Stimulated activated naive CD4-positive, alpha-beta T cell treated with Interleukin-2 at 50 U/mL for 16 hours (primary cell): ENCODE measurements at regions not wholly inside any gene's neighbourhood (a gene's known extent, or its start where the extent isn't known, plus 50 kb on each side); places are given as distances from the start of the nearest gene placed in this dataset.
"Not testable (repeated sequence)": the region's sequence is repeated elsewhere in the genome, so short reads cannot be mapped to it uniquely, and the experiment has no call there.

Experiments used
- DNase-seq: peaks from one replicate; lab custom pipeline; 2025; lab: John Stamatoyannopoulos, UW

DNA sequence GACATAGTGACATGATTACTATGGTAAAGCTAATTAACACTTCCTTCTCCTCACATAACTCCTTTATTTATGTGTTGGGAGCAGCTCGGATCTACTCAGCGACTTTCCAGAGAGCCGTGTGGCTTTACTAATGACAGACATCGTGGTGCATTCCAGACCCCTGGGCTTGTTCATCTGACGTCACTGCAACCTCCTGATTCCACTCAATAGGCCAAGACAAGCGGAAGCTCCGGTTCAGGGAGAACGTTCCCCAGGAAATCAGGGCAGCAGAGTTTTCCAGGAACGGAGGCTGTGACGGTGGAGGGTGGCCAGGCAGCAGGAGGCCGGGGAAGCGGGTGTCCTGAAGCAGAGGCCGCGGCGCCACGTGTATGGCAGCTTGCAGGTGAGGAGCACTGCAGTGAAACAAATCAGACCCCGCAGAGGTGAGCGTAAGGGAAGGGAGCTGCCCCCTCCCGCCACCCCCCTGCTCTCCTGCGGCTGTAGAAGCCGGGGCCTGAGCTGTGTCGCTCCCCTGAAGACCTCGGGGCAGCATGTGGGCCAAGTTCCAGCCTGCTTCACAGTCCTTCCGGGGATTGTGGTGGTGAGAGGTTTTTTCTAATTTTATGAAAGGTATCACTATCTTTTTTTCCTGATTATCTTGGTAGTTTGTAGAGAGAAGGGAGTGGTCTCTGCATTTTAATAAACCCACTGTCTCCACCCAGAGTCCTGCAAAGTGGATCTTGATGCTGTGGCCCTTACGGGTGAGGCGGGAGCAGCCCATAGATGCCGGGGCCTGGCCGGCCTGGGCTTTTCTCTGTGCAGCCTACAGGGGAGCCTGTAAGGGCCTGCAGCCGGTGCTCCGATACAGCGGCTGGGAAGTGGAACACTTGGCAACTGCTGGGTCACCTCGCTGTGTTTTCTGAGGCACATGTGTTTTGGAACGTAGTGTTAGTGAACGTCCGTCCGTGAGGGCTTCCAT lies 220.4 kb upstream of the IRX4 start:
- DNase-seq: no peak

DNA sequence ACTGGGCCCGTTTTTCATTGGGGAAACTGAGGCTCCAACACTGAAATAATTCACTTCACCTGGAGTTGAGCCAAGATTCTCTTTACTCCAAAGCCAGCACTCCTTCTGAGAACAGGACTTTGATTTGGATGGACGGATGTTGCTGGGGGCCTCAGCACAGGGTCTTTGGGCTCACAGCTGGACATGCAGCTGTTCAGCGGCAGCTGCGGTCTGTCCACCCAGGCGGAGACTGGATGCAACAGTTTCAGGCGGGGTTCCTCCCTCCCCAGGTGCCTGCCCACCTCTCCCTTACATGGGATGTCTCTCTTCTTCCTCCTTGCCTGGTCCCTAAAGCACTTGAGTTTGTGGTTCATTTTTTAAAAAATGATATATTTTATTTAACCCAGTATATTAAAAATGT lies 219.0 kb upstream of the IRX4 start:
- DNase-seq: no peak

DNA sequence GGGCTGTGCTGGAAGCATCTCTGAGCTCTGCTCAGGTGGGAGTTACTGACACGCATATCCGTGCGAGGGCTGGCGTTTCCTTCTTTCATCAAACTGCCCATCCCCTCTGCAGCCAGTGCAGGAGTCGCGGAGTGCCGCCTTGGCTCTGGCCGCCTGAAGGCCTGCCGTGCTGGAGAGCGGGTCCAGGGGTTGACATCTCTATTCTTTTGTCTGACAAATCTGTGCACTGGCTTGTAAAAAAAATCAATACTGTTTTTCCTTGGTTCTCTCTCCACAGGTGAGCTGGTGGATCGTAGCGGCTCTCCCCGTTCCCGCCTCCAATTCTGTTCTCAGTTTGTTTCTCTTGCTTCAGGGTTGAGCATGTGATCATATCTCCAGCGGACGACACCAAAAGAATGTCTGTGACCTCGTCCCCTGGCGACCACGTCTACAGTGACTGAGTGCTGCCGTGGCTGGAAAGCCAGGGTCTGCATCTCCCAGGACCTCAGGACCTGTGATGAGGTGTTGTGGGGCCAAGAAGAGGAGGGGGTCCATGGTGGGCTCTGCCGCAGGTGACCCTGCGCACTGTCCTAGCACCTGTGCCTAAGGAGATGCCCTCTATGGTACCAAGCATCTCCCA lies 214.3 kb upstream of the IRX4 start:
- no peak for DNase-seq

DNA sequence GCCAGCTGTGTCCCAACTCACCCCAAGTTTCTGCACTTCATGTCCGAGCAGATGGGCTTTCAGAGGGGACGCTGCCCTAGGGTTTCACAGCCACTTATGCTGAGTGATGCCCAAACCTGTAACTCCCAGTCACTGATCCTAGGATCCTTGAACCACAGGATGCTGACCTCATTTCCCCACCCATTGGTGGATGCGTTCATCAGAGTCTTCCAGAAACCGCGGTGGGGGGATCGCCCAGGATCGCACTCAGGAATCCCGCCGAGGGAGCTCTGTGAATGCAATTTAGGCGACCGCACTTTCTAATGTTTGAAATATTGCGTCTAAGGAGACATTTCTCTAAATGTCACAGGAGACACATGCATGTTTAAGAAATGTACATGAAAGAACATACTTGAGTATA lies 212.3 kb upstream of the IRX4 start:
- no peak for DNase-seq

DNA sequence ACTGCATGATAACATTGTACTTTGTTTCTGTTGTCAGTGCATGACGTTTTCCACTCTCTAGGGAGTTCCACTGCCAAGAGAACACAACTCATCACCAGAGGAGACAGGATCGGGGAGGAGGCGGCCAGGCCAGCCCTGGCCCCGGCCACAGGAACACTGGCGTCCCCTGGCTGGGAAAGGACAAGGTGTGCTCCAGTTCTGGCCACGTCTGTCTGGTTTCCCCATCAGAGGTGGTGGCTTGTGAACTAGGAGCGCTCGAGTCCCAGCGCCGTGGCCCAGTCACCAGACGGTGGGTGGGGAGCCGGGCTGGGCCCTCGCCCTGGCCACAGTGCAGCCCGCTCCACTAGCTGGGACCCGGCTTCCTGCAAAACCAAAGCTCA lies 211.9 kb upstream of the IRX4 start:
- no peak for DNase-seq

DNA sequence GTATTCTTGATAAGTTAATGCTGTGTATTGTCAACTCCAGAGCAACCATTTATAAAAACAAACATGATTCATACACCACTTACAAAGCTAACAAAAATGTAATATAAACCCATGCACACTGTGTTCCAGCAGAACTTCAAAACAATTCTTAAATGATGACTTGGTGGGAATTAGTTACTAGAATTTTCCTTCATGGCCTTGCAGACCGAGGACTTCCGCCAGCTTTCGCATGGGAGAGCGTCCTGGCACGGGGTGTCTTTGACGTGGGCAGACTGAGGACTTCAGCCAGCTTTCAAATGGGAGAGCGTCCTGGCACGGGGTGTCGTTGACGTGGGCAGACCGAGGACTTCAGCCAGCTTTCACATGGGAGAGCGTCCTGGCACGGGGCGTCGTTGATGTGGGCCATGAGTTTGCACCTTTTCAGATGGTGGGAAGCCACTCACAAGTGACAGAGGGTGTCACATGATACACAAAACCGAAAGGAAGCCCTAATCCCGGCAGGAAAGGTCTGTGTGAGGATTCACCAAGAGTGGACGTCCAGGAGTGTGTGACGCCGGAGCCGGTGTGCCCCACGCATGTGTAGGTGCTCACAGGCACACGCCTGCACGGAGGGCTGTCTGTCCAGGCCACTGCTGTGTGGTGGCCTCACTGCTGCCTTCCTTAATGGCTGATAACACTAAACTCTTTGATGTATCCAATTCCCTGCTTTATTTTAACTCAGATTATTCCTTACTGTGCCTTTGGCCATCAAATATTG lies 211.3 kb upstream of the IRX4 start:
- DNase-seq: no peak

DNA sequence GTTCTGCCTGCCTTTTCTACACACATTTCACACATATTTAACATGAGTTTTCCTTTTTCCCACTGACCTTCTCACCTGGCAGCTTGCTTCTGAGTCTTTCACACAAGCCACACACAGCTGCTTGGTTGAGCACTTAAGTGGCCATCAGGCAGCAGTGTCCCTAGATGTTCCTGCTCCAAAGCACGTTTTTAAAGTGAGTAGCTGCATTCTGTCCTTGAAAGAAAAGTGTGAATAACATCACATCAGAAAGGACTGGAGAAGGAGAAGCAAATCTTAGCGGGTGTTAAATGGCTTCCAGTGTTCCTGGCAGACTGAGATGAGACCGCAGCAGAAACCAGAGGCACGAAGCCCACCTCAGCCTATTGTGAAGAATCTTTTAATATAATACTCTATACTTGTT lies 209.2 kb upstream of the IRX4 start:
- no peak for DNase-seq

DNA sequence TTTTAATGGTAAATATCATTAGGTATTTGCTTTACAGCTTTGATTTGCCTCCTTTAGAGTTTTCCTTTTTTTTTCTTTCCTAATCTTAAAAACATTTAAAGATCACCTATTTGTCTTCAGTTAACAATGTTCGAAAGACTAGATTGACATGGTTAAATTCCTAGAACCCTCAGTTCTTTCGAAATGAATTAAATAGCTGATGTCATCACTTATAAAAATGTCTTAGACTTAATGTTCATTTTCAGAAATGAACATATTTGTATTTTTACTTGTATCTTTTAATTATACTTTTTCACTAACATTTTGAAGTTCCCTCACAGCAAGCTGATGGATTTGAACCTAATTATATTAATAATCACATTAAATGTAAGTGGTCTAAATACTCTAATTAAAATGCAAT lies 205.3 kb upstream of the IRX4 start:
- DNase-seq: no peak

DNA sequence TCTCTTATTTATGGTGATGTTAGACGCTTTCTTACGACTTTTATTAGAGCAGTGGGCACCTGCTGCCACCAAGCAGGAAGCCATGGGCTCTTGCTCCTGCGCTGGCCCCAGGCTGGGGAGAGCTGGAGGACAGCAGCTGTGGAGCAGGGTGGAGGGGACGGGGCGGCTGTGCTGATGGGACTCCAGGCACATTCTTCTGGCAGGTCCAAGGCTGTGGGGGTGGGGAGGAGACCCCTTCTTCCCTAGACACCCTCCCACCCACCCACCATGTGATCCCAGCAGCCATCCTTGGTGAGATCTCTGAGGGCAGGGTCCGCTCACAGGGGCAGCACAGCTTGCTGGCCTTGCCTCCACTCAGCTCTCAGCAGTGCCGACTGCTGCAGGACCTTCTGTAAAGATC lies 192.6 kb upstream of the IRX4 start:
- DNase-seq: no peak

DNA sequence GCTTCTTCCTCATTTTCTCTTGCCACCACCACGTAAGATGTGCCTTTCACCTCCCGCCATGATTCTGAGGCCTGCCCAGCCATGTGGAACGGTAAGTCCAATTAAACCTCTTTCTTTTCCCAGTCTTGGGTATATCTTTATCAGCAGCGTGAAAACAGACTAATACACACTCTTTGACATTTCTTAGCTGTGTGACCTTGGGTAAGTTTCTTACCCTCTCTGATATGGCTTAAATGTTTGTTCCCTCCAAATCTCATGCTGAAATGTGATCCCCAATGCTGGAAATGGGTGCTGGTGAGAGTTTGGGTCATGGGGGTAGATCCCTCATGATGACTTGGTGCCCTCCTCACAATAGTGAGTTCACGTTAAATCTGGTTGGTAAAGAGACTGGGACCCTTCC lies 188.8 kb upstream of the IRX4 start:
- no peak for DNase-seq

DNA sequence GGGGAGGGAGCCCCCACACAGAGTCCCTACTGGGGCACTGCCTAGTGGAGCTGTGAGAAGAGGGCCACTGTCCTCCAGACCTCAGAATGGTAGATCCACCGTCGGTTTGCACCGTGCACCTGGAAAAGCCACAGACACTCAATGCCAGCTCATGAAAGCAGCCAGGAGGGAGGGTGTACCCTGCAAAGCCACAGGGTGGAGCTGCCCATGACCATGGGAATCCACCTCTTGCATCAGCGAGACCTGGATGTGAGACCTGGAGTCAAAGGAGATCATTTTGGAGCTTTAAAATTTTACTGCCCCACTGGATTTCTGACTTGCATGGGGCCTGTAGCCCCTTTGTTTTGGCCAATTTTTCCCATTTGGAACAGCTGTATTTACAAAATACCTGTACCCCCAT lies 188.1 kb upstream of the IRX4 start:
- DNase-seq: not testable (repeated sequence)

DNA sequence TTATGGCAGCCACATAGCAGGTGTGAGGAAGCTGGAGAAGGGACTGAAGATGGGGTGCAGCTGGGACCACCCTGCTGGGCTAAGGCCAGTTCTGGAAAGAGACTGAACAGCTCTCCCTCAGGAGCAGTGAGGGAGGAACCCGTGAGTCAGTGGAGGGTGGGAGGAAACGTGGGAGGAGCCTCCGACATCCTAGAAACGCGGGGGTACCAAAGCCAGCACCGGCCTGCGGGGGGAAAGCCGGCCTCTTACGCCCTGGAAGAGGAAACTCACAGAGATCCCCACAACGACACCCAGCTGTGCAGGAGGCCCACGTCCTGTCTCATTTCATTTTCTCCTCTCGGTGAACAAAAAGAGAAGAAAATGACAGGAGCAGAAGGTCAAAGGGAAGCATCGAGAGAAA lies 185.8 kb upstream of the IRX4 start:
- DNase-seq: no peak

DNA sequence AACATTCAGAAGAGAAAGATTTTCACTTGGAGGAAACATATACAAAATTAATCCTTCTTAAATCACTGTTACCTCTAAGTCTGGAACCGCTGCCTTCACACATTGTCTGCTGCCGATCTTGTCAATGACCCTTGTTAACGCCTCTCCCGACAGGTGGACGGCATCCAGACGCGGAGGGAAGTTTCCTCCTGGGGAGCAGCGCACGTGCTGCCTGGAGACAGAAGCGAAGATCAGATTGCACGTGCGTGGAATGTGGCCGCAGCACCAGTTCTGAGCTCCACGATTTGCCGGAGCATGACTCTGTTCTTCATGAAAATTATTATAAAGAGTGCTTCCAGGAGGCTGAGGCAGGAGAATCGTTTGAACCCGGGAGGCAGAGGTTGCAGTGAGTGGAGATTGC lies 183.6 kb upstream of the IRX4 start:
- DNase-seq: no peak

DNA sequence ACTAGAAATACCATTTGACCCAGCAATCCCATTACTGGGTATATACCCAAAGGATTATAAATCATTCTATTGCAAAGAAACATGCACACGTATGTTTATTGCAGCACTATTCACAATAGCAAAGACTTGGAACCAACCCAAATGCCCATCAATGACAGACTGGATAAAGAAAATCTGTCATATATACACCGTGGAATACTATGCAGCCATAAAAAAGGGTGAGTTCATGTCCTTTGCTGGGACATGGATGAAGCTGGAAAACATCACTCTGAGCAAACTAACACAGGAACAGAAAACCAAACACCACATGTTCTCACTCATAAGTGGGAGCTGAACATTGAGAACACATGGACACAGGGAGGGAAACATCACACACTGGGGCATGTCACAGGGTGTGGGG lies 180.7 kb upstream of the IRX4 start:
- DNase-seq: not testable (repeated sequence)

DNA sequence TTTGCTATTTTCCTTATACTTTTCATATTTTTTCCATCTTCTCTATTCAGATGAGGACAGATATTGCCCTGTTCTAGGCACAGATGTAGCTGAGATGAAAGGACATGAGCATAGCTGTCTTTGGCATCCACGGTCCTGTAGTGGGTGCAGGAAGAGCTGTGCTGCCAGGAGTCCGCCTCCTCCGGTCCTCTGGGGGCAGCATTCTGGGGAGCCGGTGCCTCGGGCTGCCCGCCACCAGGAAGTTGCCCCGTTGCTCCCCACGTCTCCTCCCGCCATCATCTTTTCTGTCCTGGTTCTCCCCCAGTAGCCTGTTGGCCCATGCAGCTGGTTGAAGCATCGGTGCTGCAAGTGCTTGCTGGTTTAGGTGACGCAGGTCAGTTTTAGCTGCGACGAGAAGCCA lies 170.0 kb upstream of the IRX4 start:
- DNase-seq: no peak

DNA sequence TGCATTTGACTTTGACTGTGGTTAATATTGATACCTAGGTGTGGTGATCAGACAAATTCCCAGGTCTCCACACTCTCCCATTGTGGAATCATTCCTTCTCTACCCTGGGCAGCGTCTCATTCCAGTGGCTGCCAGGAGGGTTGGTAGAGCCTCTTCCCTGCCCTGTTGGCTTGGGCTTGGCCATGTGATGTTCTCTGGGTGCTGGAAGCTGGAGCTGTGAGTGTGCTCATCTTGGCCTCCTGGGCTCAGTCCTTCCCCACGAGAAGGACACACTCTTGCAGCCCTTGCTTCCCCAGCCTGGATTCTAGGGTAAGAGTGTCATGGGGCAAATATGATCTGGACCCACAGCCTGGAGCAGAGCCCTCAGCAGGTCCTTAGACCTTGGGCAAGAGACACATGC lies 167.2 kb upstream of the IRX4 start:
- no peak for DNase-seq

DNA sequence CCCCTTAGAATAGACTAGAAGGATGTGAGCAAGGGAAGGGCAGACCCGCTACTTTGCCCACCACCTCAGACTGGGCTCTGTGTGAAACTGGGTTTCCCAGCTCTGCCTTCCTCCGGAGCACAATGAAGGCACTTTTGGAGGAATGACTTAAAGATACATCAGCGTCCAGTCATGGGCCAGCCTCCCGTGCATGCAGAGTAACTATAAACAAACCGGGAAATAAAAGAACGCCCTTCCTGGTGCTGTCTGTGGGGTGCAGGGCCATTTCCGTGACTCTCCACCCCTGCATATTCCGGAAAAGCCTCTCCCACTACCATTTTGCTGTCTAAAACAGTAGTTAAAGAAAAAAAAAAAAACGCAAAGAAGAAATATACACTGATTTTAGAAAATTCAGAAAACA lies 165.9 kb upstream of the IRX4 start:
- DNase-seq: no peak

DNA sequence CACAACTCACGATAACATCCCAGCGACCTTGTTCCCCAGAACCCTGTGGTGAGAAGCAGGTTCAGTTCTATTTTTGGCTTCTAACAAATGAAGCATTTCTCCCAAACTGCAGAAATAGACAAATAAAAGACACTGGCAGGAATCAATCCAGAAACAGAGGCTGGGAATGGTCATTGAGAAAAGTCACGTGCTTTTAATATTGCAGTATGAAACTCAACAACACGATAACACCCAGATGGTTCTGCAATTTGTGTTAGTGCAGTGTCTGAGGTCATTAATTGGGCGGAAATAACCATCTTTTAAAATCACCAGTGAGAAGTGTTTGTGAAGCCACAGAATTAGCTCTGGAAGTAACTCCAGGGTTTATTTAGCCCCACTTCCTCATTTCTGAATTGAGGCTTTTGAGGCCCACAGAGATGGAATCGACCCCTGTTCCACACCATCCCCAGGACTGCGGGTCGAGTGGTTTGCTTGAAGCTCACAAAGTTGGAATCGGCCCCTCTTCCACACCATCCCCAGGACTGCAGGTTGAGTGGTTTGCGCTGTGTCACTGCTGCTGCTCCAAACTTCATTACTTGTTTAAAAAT lies 164.7 kb upstream of the IRX4 start:
- no peak for DNase-seq

DNA sequence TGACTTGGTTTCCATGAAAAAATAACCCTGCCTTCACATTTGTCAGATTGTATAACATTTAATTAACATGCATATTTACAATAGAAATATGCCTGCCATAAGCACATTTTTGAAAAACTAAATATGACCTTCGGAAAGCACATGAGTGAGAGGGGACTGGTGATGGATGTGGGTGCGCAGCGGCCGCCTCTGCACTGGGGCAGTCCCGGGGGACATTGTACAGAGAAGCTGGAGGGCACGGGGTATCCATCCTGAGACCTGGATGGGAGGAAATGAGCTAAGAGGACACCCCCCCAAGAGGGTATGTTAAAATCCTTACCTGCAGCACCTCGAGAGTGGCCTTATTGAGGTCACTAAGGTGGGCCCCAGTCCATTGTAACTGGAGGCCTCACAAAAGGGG lies 161.3 kb upstream of the IRX4 start:
- no peak for DNase-seq

DNA sequence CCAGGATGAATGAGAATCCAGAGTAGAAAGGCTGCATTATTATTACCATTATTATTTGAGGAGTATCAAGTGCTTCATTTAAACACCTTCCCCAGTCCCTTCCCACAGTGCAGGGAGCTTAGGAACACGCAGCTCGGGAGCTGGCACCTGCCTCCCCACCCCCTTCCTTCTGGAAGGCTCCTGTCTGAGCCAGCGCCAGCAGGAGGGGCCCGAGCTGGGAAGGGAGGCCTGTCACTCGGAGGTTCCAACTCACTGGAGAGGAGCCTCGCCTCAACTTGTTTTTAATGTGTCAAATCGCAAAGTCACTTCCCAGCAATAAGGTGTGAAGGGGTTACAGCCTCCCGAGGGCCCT lies 156.4 kb upstream of the IRX4 start:
- no peak for DNase-seq

DNA sequence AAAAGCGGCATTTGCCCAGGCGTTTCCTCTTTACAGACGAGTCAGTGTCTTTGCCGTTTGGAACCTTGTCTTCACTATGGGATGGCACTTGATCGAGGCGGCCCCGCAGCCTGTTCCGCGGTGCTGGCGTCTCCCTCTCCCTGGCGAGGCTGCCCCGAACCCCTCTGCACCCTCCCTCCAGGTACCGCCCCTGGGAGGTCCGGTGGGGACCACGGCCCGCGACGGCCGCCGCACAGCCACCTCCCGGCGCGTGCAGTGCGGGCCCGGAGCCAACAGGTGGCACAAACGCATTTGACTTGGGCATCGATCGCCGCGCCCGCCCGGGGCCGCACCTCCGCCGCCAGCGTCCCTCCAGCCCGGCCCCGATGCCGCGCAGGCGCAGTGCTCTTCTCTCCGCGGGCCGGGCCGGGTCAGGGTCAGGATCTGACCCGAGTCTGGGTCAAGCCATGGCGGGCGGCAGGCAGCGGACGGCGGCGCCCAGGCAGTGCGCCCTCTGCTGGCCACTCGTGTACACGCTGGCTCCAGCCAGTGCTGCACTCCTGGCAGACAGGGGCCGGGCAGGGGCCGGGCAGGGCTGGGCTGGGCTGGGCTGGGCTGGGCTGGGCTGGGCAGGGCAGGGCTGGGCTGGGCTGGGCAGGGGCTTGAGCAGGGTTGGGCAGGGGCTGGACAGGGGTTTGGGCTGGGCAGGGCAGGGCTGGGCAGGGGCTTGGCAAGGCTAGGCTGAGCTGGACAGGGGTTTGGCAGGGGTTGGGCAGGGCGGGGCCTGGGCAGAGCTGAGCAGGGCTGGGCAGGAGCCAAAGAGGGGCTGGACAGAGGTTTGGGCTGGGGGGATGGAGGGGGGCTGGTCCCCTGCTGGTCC lies 155.8 kb upstream of the IRX4 start:
- peak; percentile 48 for DNase-seq

DNA sequence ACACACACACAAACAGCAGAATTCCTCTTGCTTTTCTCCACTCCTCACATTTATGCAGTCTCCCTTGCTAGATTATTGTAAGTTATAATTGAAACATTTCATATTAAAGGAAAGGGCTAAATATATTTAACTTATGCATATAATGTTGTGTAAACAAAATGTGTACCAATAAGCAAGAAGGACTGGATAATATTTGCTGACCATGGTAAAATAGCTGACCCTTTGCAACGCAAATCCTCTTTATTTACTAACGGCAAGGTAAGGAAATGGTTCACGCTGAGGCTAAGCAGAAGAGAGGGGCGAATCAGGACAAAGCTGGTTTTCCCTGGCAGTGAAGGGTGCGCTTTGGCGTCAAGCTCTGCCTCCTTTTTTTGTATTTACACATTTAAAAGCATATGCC lies 154.2 kb upstream of the IRX4 start:
- no peak for DNase-seq
